ENCODE measurements at regions not wholly inside any gene's neighbourhood (a gene's known extent, or its start where the extent isn't known, plus 50 kb on each side); places are given as distances from the start of the nearest gene placed in this dataset.
"Not testable (repeated sequence)": the region's sequence is repeated elsewhere in the genome, so short reads cannot be mapped to it uniquely, and the experiment has no call there.

- no peak for TF ChIP-seq CTCF (conservative IDR thresholded peaks at IDR 0.05; ENCODE audit: low read depth, low read length)
- H3K4me3 ChIP-seq (ENCODE audit: low read depth, low read length) = no peak overlapping the region
- DNase-seq (ENCODE audit: low read depth) = no peak
Observed at GRCh38 chr9:26133537-26133936, 455.3 kb upstream of the TUSC1 start.

GRCh38 chr9:26132746-26133312, 454.6 kb upstream of the TUSC1 start:
- DNase-seq (ENCODE audit: low read depth) = no peak
- H3K4me3 ChIP-seq (ENCODE audit: low read depth, low read length) = no peak overlapping the region
- TF ChIP-seq CTCF (conservative IDR thresholded peaks at IDR 0.05; ENCODE audit: low read depth, low read length) = no peak

GRCh38 chr9:26131886-26132285, 453.6 kb upstream of the TUSC1 start:
- DNase-seq (ENCODE audit: low read depth) = peak; percentile 3
- no peak overlapping the region for H3K4me3 ChIP-seq (ENCODE audit: low read depth, low read length)
- TF ChIP-seq CTCF (conservative IDR thresholded peaks at IDR 0.05; ENCODE audit: low read depth, low read length) = no peak

GRCh38 chr9:26129217-26129616, 451.0 kb upstream of the TUSC1 start:
- no peak for TF ChIP-seq CTCF (conservative IDR thresholded peaks at IDR 0.05; ENCODE audit: low read depth, low read length)
- H3K4me3 ChIP-seq (ENCODE audit: low read depth, low read length) = no peak overlapping the region
- no peak for DNase-seq (ENCODE audit: low read depth)

- no peak for TF ChIP-seq CTCF (conservative IDR thresholded peaks at IDR 0.05; ENCODE audit: low read depth, low read length)
- no peak overlapping the region for H3K4me3 ChIP-seq (ENCODE audit: low read depth, low read length)
- no peak for DNase-seq (ENCODE audit: low read depth)
Observed at GRCh38 chr9:26125693-26126092, 447.4 kb upstream of the TUSC1 start.

GRCh38 chr9:26116085-26116484, 437.8 kb upstream of the TUSC1 start:
- not testable (repeated sequence) for H3K4me3 ChIP-seq (ENCODE audit: low read depth, low read length); DNase-seq (ENCODE audit: low read depth)

GRCh38 chr9:26112724-26113123, 434.5 kb upstream of the TUSC1 start:
- no peak for DNase-seq (ENCODE audit: low read depth)
- no peak for TF ChIP-seq CTCF (conservative IDR thresholded peaks at IDR 0.05; ENCODE audit: low read depth, low read length)
- H3K4me3 ChIP-seq (ENCODE audit: low read depth, low read length) = no peak overlapping the region

All from choroid plexus epithelial cell (primary cell).